DMS79 (cell line): ENCODE measurements at regions not wholly inside any gene's neighbourhood (a gene's known extent, or its start where the extent isn't known, plus 50 kb on each side); places are given as distances from the start of the nearest gene placed in this dataset.

Source experiments
- DNase-seq: peaks from one replicate; lab custom pipeline; 2025; lab: John Stamatoyannopoulos, UW

GRCh38 chr19:29323440-29324290, 110.7 kb upstream of the UQCRFS1 start:
- DNase-seq = no peak

GRCh38 chr19:29324291-29324680, 111.3 kb upstream of the UQCRFS1 start:
- DNase-seq = no peak

GRCh38 chr19:29324717-29325116, 111.8 kb upstream of the UQCRFS1 start:
- no peak for DNase-seq

GRCh38 chr19:29325241-29325975, 112.5 kb upstream of the UQCRFS1 start:
- DNase-seq = no peak

- no peak for DNase-seq
Observed at GRCh38 chr19:29326351-29326750, 113.4 kb upstream of the UQCRFS1 start.

- no peak for DNase-seq
Observed at GRCh38 chr19:29326849-29327840, 114.2 kb upstream of the UQCRFS1 start.

GRCh38 chr19:29328586-29328985, 115.6 kb upstream of the UQCRFS1 start:
- no peak for DNase-seq

- no peak for DNase-seq
Observed at GRCh38 chr19:29329460-29330134, 116.6 kb upstream of the UQCRFS1 start.

GRCh38 chr19:29336425-29336824, 123.5 kb upstream of the UQCRFS1 start:
- DNase-seq = no peak

GRCh38 chr19:29337029-29337428, 124.1 kb upstream of the UQCRFS1 start:
- no peak for DNase-seq

GRCh38 chr19:29338480-29338879, 125.5 kb upstream of the UQCRFS1 start:
- no peak for DNase-seq

- no peak for DNase-seq
Observed at GRCh38 chr19:29342721-29343120, 129.8 kb upstream of the UQCRFS1 start.

- no peak for DNase-seq
Observed at GRCh38 chr19:29364224-29364726, 151.3 kb upstream of the UQCRFS1 start.

GRCh38 chr19:29364999-29365398, 152.0 kb upstream of the UQCRFS1 start:
- DNase-seq = no peak

GRCh38 chr19:29365836-29366417, 153.0 kb upstream of the UQCRFS1 start:
- no peak for DNase-seq

GRCh38 chr19:29366757-29367156, 153.8 kb upstream of the UQCRFS1 start:
- no peak for DNase-seq

GRCh38 chr19:29367791-29368222, 154.9 kb upstream of the UQCRFS1 start:
- no peak for DNase-seq

- no peak for DNase-seq
Observed at GRCh38 chr19:29370276-29370675, 155.5 kb upstream of the VSTM2B start.

- no peak for DNase-seq
Observed at GRCh38 chr19:29371251-29372090, 154.3 kb upstream of the VSTM2B start.

GRCh38 chr19:29372091-29372415, 153.7 kb upstream of the VSTM2B start:
- DNase-seq = no peak
